ENCODE measurements at regions not wholly inside any gene's neighbourhood (a gene's known extent, or its start where the extent isn't known, plus 50 kb on each side); places are given as distances from the start of the nearest gene placed in this dataset.

DNA sequence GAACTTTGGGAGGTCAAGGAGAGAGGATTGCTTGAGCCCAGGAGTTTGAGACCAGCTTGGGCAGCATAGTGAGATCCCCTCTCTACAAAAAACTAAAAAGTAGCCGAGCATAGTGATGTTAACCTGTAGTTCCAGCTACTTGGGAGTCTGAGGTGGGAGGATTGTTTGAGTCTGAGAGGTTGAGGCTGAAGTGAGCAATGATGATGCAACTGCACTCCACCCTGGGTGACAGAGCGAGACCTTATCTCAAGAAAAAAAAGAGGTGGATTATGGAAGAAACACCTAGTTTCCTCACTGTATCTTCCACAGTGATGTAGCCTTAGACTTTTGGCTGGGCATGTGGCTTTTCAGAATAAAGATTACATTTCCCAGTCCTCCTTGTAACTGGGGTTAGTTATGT, 237.2 kb upstream of the SPRED2 start:
- TF ChIP-seq, protein P1, sequence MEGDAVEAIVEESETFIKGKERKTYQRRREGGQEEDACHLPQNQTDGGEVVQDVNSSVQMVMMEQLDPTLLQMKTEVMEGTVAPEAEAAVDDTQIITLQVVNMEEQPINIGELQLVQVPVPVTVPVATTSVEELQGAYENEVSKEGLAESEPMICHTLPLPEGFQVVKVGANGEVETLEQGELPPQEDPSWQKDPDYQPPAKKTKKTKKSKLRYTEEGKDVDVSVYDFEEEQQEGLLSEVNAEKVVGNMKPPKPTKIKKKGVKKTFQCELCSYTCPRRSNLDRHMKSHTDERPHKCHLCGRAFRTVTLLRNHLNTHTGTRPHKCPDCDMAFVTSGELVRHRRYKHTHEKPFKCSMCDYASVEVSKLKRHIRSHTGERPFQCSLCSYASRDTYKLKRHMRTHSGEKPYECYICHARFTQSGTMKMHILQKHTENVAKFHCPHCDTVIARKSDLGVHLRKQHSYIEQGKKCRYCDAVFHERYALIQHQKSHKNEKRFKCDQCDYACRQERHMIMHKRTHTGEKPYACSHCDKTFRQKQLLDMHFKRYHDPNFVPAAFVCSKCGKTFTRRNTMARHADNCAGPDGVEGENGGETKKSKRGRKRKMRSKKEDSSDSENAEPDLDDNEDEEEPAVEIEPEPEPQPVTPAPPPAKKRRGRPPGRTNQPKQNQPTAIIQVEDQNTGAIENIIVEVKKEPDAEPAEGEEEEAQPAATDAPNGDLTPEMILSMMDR (conservative IDR thresholded peaks at IDR 0.05), result no peak
- Mint-ChIP-seq H3K4me1 (no peaks in the 10 kb centered on the region), H3K27ac (ENCODE audit: unreplicated experiment) (no peak overlapping the region), H3K4me3 (no peak overlapping the region), H3K36me3 (ENCODE audit: low read depth) (peaks cover 3% of the 10 kb centered on the region), H3K9me3 (peaks cover 15% of the 10 kb centered on the region), H3K27me3 (ENCODE audit: low read depth) (peaks cover 2% of the 10 kb centered on the region)
- no peak for DNase-seq (ENCODE audit: low read depth, low spot score)

DNA sequence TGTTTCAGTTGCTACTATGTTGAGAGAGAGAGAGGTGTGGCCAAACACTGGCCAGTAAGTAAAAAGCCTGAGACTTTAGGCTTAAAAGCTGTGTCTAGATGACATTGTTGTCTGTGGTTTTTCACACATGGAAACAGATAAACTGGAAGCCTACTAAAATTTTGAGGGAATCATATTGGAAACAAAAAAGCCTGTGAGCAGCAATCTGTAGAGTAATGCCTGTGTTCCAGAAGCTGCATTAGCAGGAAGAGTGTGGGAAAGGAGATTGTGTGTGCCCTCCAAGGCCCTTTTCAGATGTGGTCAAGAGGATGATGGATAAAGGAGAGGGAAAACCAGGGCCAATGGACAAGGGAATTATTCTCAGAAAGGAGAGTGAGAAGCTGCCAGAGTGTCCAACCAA, 236.3 kb upstream of the SPRED2 start:
- no peak overlapping the region for H3K4me3 Mint-ChIP-seq
- peaks cover 3% of the 10 kb centered on the region for H3K36me3 Mint-ChIP-seq (ENCODE audit: low read depth)
- H3K27ac Mint-ChIP-seq (ENCODE audit: unreplicated experiment), result no peak overlapping the region
- H3K27me3 Mint-ChIP-seq (ENCODE audit: low read depth), result peaks cover 2% of the 10 kb centered on the region
- no peaks in the 10 kb centered on the region for H3K4me1 Mint-ChIP-seq
- TF ChIP-seq, protein P1 (conservative IDR thresholded peaks at IDR 0.05), result no peak
- no peak for DNase-seq (ENCODE audit: low read depth, low spot score)
- peaks cover 15% of the 10 kb centered on the region for H3K9me3 Mint-ChIP-seq

DNA sequence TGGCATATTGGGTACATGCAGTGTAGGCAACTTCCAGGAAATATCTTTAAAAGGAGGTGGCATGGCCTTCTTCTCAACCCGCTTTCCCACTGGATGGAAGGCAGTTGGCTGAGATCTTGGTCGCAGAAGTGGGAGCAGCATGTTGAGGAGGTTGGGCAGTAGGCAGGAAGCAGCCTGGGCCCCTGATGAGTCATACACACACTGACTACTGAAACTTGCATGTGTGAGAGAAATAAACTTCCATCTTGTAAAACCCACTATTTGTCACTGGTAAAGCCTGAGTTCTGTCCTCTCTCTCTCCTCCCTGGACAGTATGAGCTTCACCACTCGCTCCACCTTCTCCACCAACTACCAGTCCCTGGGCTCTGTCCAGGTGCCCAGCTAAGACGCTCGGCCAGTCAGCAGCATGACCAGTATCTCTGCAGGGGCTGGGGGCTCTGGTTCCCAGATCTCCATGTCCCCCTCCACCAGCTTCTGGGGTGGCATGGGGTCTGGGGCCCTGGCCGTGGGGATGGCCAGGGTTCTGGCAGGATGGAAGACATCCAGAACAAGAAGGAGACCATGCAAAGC, 233.8 kb upstream of the SPRED2 start:
- H3K9me3 Mint-ChIP-seq, result peaks cover 15% of the 10 kb centered on the region
- peaks cover 22% of the 10 kb centered on the region for H3K27me3 Mint-ChIP-seq (ENCODE audit: low read depth)
- peaks cover 3% of the 10 kb centered on the region for H3K36me3 Mint-ChIP-seq (ENCODE audit: low read depth)
- TF ChIP-seq, protein P1 (conservative IDR thresholded peaks at IDR 0.05), result no peak
- H3K27ac Mint-ChIP-seq (ENCODE audit: unreplicated experiment), result no peak overlapping the region
- no peak overlapping the region for H3K4me3 Mint-ChIP-seq
- DNase-seq (ENCODE audit: low read depth, low spot score), result no peak
- H3K4me1 Mint-ChIP-seq, result no peaks in the 10 kb centered on the region

DNA sequence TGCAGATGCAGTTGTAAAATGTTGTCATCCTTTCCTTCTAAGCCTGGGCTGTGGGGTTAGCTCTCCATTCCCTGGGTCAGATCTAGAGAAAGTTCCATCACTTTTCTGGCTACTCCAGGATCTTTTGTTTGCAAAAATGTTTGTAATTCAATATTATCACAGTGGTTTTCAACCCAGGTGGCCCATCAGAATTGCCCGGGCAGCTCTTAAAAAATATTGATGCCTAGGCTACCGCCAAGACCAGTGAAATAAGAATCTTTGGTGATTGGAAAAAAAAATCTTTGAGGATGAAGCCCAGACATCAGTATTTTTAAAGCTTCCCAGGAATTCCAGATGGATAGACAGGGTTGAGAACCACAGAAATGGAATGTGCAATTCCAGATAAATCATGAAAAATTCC, 232.5 kb upstream of the SPRED2 start:
- H3K4me3 Mint-ChIP-seq, result no peak overlapping the region
- DNase-seq (ENCODE audit: low read depth, low spot score), result no peak
- no peaks in the 10 kb centered on the region for H3K36me3 Mint-ChIP-seq (ENCODE audit: low read depth)
- H3K27ac Mint-ChIP-seq (ENCODE audit: unreplicated experiment), result no peak overlapping the region
- no peaks in the 10 kb centered on the region for H3K4me1 Mint-ChIP-seq
- peaks cover 26% of the 10 kb centered on the region for H3K27me3 Mint-ChIP-seq (ENCODE audit: low read depth)
- TF ChIP-seq, protein P1 (conservative IDR thresholded peaks at IDR 0.05), result no peak
- peaks cover 14% of the 10 kb centered on the region for H3K9me3 Mint-ChIP-seq

DNA sequence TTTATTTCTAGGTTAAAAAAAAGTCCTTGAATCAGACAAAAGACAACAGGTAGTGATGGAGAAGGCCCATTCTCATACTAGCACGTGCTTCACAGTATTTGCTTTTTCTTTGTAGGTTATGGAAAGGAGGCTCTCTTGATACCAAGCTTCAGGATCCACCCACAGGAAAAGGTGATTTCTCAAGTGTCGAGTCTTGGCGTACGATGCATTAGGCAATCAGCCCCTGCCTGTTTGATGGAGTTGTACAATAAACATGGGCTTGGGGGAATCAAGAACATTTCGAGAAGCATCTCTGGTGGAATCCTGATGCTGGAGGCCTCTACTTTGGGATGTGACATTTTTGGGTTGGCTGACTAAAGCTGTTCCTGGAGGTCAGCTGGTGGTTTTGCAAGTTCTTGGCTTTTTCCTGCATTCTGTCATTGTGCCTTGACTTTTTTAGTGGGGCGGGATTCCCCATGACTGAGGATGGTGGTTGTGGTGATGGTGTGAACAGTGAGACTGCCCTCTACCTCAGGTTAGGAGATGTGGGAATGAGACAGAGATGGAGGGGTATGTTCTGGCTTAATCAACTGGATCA, 231.5 kb upstream of the SPRED2 start:
- peaks cover 29% of the 10 kb centered on the region for H3K27me3 Mint-ChIP-seq (ENCODE audit: low read depth)
- H3K27ac Mint-ChIP-seq (ENCODE audit: unreplicated experiment), result no peak overlapping the region
- no peaks in the 10 kb centered on the region for H3K36me3 Mint-ChIP-seq (ENCODE audit: low read depth)
- peaks cover 8% of the 10 kb centered on the region for H3K9me3 Mint-ChIP-seq
- no peaks in the 10 kb centered on the region for H3K4me1 Mint-ChIP-seq
- no peak overlapping the region for H3K4me3 Mint-ChIP-seq
- no peak for DNase-seq (ENCODE audit: low read depth, low spot score)
- TF ChIP-seq, protein P1 (conservative IDR thresholded peaks at IDR 0.05), result no peak

Measured in neural crest cell (in vitro differentiated cells).